ENCODE measurements at regions not wholly inside any gene's neighbourhood (a gene's known extent, or its start where the extent isn't known, plus 50 kb on each side); places are given as distances from the start of the nearest gene placed in this dataset.

DNA sequence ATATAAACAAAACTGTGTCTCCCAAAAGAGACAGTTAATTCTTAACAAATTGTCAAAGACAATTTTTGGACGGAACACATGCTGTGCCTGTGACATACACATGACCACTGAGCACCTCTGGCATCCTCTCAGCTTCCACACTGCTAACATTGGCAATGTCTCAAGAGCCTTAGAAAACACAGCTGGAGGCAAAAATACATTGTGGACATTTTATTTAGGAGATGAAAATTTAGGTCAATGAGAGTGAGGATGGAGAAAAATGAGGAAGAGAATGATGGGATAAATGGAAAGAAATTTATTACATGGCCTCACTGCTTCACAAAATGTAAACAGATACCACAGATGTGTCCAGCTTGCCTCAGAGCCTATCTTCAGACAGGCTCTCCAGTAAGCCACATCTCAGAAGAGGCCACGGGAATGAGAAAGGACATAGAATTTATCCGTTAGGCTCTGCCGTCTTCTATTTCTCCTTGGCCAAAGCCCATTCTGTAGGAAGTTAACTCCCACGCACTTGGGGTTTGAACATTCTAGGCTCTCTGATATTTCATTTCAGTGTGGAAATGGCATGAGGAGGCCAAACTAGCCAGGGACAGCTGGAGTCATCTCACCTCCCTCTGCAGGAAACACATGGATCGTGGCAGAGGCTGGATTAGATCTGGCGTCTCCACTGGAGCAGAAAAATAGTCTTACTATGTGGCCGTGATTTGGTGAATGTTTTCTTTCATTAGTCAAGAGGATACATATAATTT lies 519.4 kb upstream of the DSEL start:
- DNase-seq (ENCODE audit: low spot score) (no peak), ATAC-seq (no peak)

DNA sequence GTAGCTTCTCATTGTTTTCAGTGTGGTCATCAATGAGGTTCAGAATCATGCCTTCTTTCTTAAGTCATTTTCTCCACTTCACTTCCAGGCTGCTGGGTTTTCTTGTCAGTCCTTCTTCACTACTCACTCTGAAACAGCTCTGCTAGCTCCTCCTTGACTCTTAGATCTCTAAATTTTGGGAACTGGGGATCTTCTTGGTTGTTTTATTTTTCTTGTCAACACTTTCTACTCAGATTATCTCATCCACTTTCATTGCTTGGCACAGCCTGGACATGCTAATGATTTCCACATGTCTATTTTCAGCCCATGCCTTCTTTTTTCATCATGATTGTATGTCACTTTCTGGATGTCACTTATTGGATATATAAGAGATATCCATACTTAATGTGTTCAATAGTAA lies 517.8 kb upstream of the DSEL start:
- ATAC-seq, result no peak

DNA sequence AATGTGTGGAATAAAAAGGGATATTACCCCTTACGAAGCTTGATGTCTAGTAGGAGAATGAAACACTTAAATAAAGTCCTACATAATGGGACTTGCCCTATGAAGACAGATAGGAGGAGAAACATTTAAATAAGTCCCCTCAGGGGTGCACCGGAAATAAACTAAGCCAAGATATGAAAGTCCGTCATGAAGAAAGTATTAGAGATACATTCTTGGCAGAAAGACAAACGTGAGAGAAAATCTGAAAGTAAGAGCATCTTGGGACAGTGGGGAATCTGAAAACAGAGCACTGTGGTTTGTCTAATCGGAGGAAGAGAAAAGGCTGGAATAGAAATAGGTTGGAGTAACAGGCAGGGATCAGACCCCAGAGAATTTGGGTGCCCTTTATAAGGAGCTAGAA lies 516.9 kb upstream of the DSEL start:
- DNase-seq (ENCODE audit: low spot score) (no peak), ATAC-seq (no peak)

More for the DNA sequence above, 517.8 kb upstream of the DSEL start:
- no peak for DNase-seq (ENCODE audit: low spot score)

DNA sequence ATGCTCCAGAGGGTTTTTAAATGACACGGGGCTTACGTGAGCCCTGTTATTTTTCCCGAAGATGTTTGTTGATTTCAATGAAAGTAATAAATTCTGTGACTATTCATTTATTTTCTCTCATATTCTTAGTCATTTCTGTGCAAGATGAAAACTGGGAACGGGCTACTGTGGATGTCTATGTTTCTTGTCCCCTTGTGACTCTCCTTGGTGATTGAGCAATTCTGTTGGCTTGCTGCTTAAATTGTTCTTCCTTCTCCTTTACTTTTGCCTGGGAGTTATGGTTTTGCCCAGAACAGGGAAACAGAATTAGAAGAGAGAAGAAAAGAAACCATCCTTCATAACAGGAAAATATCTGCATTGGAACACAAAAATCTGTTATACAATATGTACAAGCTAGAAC lies 508.2 kb upstream of the DSEL start:
- ATAC-seq (no peak), DNase-seq (ENCODE audit: low spot score) (no peak)

DNA sequence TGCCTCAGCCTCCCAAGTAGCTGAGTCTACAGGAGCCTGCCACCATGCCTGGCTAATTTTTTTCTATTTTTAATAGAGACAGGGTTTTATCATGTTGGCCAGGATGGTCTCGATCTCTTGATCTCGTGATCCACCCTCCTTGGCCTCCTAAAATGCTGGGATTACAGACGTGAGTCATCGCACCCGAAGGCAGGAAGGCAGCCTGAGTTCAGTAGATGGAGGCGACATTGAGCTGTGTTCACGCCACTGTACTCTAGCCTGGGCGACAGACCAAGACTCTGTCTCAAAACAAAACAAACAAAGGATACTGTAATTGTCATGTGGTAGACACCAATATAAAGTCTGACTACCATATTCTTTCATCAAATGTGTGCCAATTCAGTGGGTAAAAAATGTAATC lies 500.9 kb upstream of the DSEL start:
- ATAC-seq, result no peak
- DNase-seq (ENCODE audit: low spot score), result no peak

DNA sequence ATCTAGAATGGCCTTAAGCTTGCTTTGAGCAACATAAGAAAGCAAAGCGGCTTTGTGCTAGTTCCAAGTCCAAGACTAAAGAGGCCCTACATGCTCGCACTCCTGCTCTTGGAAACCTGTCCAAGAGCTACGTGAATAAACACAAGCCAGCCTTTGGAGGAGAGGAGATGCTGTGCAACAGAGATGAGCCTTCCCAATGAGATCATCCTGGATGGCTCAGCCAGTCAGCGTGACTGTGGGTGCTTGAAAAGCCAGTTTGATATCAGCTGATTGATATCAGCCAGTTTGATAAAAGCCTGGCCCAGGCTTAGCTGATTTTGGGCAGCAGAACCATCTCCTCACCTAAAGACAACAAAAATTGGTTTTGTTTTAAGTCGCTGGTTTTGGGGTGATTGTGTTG lies 481.0 kb upstream of the DSEL start:
- ATAC-seq, result no peak
- DNase-seq (ENCODE audit: low spot score), result no peak

DNA sequence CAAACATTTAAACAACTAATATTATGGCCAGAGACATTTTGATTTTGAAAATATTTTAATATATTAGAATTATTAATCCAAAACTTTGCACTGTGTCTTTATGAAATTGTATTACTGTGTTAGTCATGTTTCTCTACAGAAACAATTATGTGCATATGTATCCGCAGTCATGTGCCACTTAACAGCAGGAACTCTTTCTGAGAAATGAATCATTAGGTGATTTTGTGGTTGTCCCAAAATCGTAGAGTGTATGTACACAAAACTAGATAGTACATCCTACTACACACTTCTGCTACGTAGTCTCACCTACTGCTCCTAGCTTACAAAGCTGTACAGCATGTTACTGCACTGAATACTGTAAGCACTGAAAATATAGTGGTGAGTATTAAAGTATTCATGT lies 479.2 kb upstream of the DSEL start:
- no peak for ATAC-seq
- no peak for DNase-seq (ENCODE audit: low spot score)

DNA sequence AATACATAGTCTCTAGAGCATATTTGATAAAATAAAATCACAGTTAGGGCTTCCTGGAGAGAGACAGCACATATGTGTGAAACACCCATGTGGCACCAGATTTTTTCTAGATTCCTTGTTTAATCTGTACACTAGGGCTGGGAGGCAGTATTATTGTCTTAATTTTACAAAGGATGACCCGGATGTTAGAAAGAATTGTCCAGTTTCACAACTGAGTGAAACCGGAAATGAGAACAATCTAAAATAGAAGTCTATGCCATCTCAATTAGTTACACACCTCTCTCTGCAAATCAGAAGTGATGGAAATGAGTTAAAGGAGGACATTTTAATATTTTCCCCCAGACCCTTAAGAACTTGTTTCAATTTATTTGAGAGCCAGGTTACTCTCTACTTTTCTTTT lies 463.7 kb upstream of the DSEL start:
- ATAC-seq (no peak), DNase-seq (ENCODE audit: low spot score) (no peak)

DNA sequence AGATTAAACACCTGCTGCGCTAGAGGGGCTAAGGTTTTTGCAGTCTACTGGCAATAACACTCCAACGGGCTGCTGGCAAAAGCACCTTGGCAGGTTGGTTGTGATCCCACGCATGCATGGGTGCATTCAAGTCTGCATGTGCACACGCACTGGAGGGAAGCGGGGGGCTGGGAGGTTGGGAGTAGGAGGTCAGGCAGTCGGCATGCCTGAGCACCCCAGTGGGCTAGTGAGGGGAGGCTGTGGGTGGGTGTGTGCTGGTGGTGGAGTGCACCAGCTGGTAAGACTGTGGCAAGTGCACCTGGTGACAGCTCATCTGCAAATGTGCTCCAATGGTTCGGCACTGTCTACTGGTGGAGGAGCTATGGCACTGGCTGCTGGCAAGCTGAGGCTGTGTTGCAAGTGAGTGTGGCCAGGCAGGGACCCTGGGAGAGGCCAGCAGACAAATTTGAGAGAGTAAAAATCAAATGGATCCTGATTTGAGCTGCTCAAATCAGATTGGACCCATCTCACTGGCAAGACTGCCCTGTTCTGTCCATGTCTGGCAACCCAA lies 460.6 kb upstream of the DSEL start:
- ATAC-seq (no peak), DNase-seq (ENCODE audit: low spot score) (no peak)

DNA sequence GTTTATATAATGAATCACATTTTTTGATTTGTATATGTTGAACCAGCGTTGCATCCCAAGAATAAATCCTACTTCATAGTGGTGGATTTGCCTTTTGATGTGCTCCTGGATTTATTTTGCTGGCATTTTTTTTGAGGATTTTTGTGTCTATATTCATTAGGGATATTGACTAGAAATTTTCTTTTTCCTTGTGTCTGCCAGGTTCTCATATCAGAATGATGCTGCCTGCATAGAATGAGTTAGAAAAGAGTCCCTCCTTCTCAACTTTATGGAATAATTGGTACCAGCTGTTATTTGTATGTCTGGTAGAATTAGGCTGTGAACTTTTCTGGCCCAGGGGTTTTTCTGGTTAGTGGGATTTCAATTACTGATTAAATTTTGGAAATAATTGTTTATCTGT lies 457.4 kb upstream of the DSEL start:
- no peak for ATAC-seq
- DNase-seq (ENCODE audit: low spot score), result no peak

DNA sequence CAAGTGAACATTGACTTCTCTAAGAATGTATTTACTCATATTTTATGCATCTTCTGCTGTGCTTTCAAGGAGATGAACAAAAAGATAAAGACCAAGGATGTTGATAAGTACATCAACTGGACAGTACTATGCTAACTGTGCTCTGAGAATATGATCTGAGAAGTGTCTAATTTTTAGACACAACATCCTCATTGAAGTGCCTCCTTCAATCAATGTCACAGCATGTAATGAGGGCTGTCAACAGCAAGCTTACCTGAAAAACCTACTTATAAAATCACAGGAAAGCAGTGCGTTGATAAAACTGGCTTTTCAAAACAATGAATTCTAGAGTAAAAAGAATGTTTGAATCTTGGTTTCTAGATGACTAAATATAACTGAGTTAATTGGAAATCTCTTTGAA lies 452.9 kb upstream of the DSEL start:
- no peak for DNase-seq (ENCODE audit: low spot score)
- no peak for ATAC-seq

DNA sequence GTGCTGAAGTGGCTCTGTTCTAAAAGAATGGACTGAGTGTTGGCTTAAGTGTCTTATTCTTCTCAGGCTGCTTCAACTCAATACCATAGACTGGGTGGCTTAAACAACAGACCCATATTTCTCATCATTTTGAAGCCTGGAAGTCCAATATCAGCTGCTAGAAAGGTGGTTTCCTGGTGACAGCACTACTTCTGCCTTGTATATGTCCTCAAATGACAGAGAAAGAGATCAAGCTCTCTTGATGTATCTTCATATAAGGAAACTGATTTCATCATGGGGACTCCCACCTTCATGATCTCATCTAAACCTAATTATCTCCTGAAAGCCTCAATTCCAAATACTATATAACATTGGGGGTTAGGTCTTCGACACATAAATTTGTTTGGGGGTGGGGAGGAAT lies 449.7 kb upstream of the DSEL start:
- DNase-seq (ENCODE audit: low spot score), result no peak
- no peak for ATAC-seq

DNA sequence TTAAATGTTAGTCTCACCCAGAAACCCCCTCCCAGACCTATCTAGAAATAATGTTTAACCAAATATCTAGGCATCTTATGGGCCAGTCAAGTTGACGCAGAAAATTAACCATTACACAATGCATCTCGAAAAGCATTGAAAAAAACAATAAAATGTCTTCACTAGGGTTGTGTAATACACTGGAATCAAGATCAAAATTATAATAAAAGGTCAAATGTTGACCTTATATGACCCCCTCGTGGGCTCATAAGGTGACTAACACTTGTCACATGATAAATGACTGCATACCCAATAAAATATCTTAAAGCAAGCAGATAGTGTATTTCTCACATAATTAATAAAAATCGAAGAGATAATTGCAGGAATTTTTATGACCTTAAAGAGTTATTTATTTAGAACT lies 447.9 kb upstream of the DSEL start:
- no peak for DNase-seq (ENCODE audit: low spot score)
- no peak for ATAC-seq

DNA sequence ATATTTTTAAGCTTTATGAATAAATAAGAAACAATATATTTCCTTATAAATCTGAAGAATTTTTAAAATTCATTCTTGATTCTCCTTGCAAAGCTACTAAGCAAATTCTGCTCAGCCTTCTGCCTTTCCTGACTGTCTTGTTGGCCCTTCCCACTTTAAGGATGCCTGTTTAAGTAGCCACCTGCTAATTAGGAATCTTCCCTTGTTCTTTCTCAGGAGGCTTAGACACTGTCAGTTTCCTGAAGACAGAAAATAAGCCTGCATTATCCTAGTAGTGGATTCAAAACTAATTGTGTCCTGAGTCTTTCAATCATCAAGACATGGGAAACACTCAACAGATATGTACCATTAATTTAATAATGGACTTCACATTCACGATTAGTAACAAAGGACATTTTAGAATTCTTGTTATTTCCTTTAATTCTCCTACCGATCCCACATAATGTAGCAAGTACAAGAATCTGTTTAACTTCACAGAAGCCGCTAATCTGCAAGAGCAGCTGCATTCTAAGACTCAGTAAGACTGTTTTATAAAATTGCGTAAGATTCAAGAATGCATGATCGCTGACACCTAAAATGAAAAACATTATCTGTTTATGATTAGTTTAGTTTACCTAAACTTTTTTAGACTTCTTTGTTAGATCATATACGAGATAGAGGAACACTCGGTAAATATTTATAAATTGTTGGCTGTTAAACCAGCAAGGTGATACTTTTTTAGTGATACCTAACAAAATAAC lies 445.4 kb upstream of the DSEL start:
- no peak for ATAC-seq

DNA sequence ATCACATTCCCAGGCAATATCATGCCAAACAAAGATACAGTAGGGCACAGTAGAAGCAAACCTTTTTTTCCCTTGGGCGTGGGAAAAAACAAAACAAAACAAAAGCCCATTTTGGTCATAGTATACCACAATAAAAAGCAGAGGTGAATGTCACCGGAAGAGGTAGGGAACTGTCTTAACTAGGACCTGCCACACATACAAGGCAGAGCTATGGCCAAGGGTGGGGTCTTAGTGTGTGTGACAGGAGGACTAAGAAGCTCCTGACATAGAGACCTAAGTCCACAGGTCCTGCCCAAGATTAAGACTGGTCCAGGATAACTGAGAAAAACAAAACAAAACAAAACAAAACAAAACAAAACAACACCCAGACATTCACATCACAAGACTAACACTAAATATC lies 441.2 kb upstream of the DSEL start:
- ATAC-seq (no peak), DNase-seq (ENCODE audit: low spot score) (no peak)

More for the DNA sequence above, 445.4 kb upstream of the DSEL start:
- DNase-seq (ENCODE audit: low spot score), result no peak

DNA sequence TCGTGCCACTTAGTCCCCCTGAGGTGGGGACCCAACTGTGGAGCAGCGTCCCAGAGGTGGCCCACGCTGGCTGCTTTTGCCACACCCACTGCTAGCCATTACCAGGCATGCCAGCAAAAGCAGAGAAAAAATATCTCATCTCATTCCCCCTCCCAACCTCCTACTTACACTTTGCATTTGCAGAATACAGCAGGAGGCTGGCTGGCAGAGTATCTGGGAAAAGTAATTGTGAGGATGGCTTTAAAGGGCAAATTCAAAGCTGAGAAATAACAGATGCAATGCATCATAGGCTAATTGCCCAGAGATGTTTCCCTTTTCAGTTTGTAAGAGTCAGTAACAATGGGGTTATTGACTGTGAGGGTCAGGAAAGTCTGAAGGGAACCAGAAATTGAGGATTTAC lies 438.1 kb upstream of the DSEL start:
- ATAC-seq, result no peak
- no peak for DNase-seq (ENCODE audit: low spot score)

DNA sequence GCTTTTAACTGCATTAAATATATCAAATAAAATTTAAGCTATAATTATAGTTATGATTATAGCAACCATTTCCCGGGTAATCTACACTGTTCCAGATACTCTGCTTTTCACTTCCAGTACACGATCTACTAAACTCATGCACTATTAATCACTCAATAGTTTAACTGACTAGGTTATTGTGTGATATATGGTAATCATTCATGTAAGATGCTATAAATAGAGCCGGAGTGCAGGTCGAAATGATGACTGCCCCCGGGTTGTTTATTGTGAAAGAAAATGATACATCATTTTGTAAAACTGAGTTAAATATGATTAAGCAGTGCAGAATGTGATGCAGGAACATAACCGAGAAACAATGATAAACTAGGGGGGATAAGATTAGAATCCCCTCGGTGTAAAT lies 434.6 kb upstream of the DSEL start:
- DNase-seq (ENCODE audit: low spot score), result no peak
- no peak for ATAC-seq

DNA sequence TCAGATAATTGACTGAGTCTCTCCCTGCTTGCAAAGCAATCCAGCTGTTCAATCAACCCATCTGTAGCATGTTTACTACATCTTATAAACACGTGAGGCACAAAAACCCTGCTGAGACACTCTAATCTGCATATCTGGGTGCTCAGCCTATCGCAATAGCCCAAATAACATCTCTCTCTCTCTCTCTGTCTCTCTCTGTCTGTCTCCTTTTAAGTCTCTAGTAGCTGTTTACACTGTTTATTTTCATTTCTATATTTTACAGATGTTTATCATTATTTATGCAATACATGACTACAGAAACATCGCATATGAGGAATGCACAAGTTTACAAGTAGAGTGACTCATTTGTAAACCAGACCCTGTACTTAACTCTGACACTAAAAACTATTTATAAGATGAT lies 422.1 kb upstream of the DSEL start:
- no peak for ATAC-seq
- DNase-seq (ENCODE audit: low spot score), result no peak

DNA sequence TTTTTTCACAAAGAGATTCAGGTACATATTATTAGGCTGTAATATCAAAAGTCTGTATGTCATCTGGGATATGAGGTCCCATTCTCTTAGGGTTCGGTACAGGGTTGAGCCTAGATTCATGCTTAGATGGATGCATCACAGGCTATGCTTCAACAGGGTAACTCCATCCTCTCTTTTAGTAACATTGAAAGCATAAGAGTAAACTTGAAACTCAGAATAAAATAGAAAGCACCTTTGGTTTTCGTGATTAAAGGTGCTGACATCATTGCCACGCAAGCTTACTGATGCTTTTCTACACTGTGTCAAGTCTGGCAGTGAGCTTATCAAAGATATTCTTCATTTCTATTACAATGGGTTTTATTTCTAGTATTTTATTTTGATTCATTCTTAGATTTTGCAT lies 419.1 kb upstream of the DSEL start:
- ATAC-seq (no peak), DNase-seq (ENCODE audit: low spot score) (no peak)

DNA sequence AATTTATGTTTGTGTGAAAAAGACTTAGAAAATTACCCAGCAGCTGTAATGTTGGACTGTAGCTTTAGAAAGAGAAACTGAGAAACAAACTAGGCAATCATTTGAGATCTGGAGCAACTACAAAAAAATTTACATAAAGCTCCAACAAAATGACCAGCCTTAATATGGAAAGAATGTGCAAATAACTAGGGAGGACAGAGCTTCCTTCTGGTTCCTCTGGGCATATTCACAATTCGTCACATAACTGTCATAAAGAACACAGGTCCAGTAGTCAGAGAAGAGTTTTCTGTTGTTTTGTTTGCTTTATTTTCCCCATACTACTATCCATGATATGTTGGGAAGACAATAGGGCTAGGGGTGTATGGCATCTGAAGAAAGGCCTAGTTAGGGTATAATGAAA lies 416.8 kb upstream of the DSEL start:
- no peak for ATAC-seq

DNA sequence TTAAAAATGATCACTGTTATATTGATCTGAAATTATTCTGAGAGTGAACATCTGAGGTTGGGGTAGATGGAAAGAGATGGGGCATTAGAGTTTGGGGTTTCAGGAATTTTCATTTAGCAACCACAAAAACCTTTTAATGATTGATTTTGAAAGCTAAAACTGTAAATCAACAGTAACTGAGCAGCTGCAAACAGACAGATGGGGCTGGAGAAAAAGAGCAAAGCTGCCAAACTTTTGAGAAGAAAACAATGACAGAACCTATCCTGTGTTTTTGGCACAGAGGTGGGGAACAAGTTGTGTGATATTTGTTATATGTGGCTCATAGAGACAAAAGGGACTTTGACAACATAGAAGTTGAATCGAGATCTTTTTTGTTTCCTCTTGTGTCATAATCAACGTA lies 415.8 kb upstream of the DSEL start:
- DNase-seq (ENCODE audit: low spot score), result no peak
- ATAC-seq, result no peak

More for the DNA sequence above, 416.8 kb upstream of the DSEL start:
- no peak for DNase-seq (ENCODE audit: low spot score)

All from left lobe of liver (tissue), 2 donors.